Trophoblast cell (in vitro differentiated cells and primary cell): ENCODE measurements at regions not wholly inside any gene's neighbourhood (a gene's known extent, or its start where the extent isn't known, plus 50 kb on each side); places are given as distances from the start of the nearest gene placed in this dataset.

Experiments
- DNase-seq, 2 donors: peaks; one replicate each; pipeline ENCODE4 v3.0.0-alpha.2; 2016
- H2AFZ ChIP-seq: 2 replicates; pipeline ENCODE4 v1.6.1; 2013; ENCODE audit warnings: low read length, moderate library complexity, mild to moderate bottlenecking; ENCODE audit not compliant: insufficient read depth, poor library complexity
- H2AK5ac ChIP-seq: 2 replicates; pipeline ENCODE4 v1.6.1; 2013; ENCODE audit warnings: mild to moderate bottlenecking, low read length
- H2BK120ac ChIP-seq: 2 replicates; pipeline ENCODE4 v1.6.1; 2013; ENCODE audit warnings: low read length, mild to moderate bottlenecking, moderate library complexity; ENCODE audit not compliant: insufficient read depth, poor library complexity
- H2BK12ac ChIP-seq: 2 replicates; pipeline ENCODE4 v1.6.1; 2013; ENCODE audit warnings: mild to moderate bottlenecking, low read length, moderate library complexity
- H2BK5ac ChIP-seq: 2 replicates; pipeline ENCODE4 v1.6.1; 2013; ENCODE audit warnings: low read length, low read depth, moderate library complexity, mild to moderate bottlenecking; ENCODE audit not compliant: poor library complexity
- H3K14ac ChIP-seq: 2 replicates; pipeline ENCODE4 v1.6.1; 2013; ENCODE audit warnings: mild to moderate bottlenecking, low read length
- H3K18ac ChIP-seq: 2 replicates; pipeline ENCODE4 v1.6.1; 2013; ENCODE audit warnings: mild to moderate bottlenecking, low read length
- H3K23ac ChIP-seq: 2 replicates; pipeline ENCODE4 v1.6.1; 2013; ENCODE audit warnings: low read length
- H3K27ac ChIP-seq: 2 replicates; pipeline ENCODE4 v1.5.1; 2013; ENCODE audit warnings: low read depth, mild to moderate bottlenecking, inconsistent platforms, low read length, moderate library complexity
- H3K27me3 ChIP-seq: 2 replicates; pipeline ENCODE4 v1.6.1; 2013; ENCODE audit warnings: inconsistent platforms, mild to moderate bottlenecking, low read length, moderate library complexity; ENCODE audit not compliant: insufficient read depth
- H3K36me3 ChIP-seq, 2 experiments: 1 replicate in 1 of 2; 2 replicates in 1 of 2; pipeline ENCODE4 v1.6.1; 2013; ENCODE audit warnings: low read length in 2 of 2, mild to moderate bottlenecking in 2 of 2, moderate library complexity in 1 of 2; ENCODE audit not compliant: insufficient read depth in 2 of 2, control insufficient read depth in 1 of 2
- H3K4ac ChIP-seq: 2 replicates; pipeline ENCODE4 v1.6.1; 2013; ENCODE audit warnings: low read depth, mild to moderate bottlenecking, low read length, moderate library complexity
- H3K4me1 ChIP-seq, 2 experiments: 1 replicate in 1 of 2; 2 replicates in 1 of 2; pipeline ENCODE4 v1.6.1; 2013; ENCODE audit warnings: low read length in 2 of 2, mild to moderate bottlenecking in 2 of 2, moderate library complexity in 1 of 2; ENCODE audit not compliant: insufficient read depth in 2 of 2, control insufficient read depth in 1 of 2
- H3K4me2 ChIP-seq: 2 replicates; pipeline ENCODE4 v1.6.1; 2013; ENCODE audit warnings: inconsistent platforms, mild to moderate bottlenecking, low read length, moderate library complexity
- H3K4me3 ChIP-seq: 2 replicates; pipeline ENCODE4 v1.5.1; 2013; ENCODE audit warnings: mild to moderate bottlenecking, low read depth, low read length, inconsistent platforms
- H3K79me1 ChIP-seq: one replicate; pipeline ENCODE4 v1.6.1; 2013; ENCODE audit warnings: low read length
- H3K79me2 ChIP-seq: 2 replicates; pipeline ENCODE4 v1.6.1; 2013; ENCODE audit warnings: low read length, mild to moderate bottlenecking; ENCODE audit not compliant: control insufficient read depth, insufficient read depth, poor library complexity
- H3K9ac ChIP-seq: 2 replicates; pipeline ENCODE4 v1.6.1; 2013; ENCODE audit warnings: mild to moderate bottlenecking, low read length
- H3K9me3 ChIP-seq: 2 replicates; pipeline ENCODE4 v1.6.1; 2013; ENCODE audit warnings: low read depth, mild to moderate bottlenecking, control low read depth, inconsistent platforms, low read length; ENCODE audit not compliant: insufficient read depth
- H4K12ac ChIP-seq: 2 replicates; pipeline ENCODE4 v1.6.1; 2013; ENCODE audit warnings: low read depth, mild to moderate bottlenecking, low read length, moderate library complexity
- H4K8ac ChIP-seq: 2 replicates; pipeline ENCODE4 v1.6.1; 2013; ENCODE audit warnings: low read depth, mild to moderate bottlenecking, low read length, moderate library complexity
- H4K91ac ChIP-seq: one replicate; pipeline ENCODE4 v1.6.1; 2013; ENCODE audit warnings: low read depth, mild to moderate bottlenecking, low read length, moderate library complexity
- WGBS: extraction: QIAGEN DNeasy Blood & Tissue Kit; methylation state at CpG from one replicate; pipeline ENCODE4 v1.1.7; 2013; ENCODE audit warnings: missing lambda C conversion rate; ENCODE audit not compliant: insufficient read length, insufficient coverage; ENCODE audit errors: extremely low coverage; 5-methylcytosine and 5-hydroxymethylcytosine counted together

DNA sequence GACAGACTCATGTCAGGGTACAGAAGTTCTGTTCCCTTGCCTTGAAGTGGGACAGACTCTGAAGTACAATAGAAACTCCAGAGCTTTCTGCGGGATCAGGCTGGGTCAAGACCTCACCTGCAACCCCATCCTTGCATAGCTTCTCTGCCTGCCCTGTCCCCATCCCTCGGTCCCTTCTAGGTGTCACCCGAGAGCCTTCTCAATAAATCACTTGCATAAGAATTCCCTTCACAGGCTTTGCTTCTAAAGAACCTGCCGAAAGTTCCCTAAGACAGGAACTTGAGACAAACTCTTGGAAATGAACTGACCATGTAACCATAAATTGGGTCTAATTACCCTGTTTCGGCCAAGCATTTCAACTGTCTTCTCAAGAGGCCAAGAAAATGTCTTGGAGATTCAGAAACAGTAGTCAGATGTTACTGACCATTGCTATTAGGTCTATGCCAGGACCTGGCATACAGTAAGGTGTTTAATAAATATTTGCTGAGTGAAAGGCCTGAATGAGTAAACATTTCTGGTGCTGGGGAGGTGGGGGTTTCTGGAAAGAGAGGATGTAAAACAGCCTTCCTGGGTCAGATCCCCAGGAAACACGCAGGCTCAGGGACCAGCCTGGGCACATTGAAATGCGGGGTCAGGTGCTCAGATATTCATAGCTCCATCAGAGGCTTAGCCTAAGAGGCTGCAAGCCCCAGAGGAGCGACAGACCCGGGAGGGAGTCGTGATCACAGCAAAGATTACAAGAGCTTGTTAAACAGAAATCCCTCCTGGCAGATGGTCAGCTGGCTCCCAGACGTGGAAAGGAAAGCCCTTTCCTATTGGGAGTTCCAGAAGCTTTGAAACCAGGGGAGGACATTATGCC lies 226.2 kb upstream of the LHX5 start:
- H2BK12ac ChIP-seq = no peak overlapping the region
- H2AFZ ChIP-seq = no peak overlapping the region
- no peak overlapping the region for H2BK120ac ChIP-seq
- H3K18ac ChIP-seq = no peak overlapping the region
- H3K79me2 ChIP-seq = no peaks in the 10 kb centered on the region
- no peak overlapping the region for H4K91ac ChIP-seq
- H4K12ac ChIP-seq = no peak overlapping the region
- H4K8ac ChIP-seq = no peak overlapping the region
- no peaks in the 10 kb centered on the region for H3K4me1 ChIP-seq
- no peak overlapping the region for H3K14ac ChIP-seq
- no peak overlapping the region for H2BK5ac ChIP-seq
- H2AK5ac ChIP-seq = no peak overlapping the region
- WGBS = no CpG with 5 or more reads among the region's 11 CpGs
- no peaks in the 10 kb centered on the region for H3K79me1 ChIP-seq
- H3K4me2 ChIP-seq = no peak overlapping the region
- no peak overlapping the region for H3K23ac ChIP-seq
- no peaks in the 10 kb centered on the region for H3K36me3 ChIP-seq
- no peaks in the 10 kb centered on the region for H3K27me3 ChIP-seq
- peak overlapping the region; percentile 41 for H3K4me3 ChIP-seq
- H3K9me3 ChIP-seq = peaks cover 3% of the 10 kb centered on the region
- no peak for DNase-seq
- H3K9ac ChIP-seq = no peak overlapping the region
- H3K4ac ChIP-seq = no peak overlapping the region
- H3K27ac ChIP-seq = no peak overlapping the region

DNA sequence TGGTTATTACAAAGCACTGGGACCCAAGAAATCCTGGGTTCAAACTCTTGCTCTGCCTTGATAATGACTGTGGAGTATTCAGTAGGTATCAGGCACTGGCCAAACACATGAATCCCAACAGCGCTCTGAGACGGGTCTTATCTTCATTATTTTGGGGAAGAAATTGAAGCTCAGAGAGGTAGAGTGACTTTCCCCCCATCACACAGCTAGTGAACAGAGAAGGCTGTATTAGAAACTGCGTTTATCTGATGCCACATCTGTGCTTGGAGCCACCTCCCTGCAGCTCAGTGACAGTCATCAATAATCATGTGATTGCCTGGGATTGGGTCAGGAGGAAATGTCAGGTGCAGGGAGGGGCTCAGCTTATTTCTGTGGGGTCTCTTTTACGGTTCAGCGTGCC lies 225.4 kb upstream of the LHX5 start:
- H3K79me1 ChIP-seq = no peaks in the 10 kb centered on the region
- H2BK12ac ChIP-seq = no peak overlapping the region
- no peaks in the 10 kb centered on the region for H3K4me1 ChIP-seq
- no peak overlapping the region for H2BK120ac ChIP-seq
- H2AFZ ChIP-seq = no peak overlapping the region
- H3K23ac ChIP-seq = no peak overlapping the region
- peak overlapping the region; percentile 41 for H3K4me3 ChIP-seq
- H2AK5ac ChIP-seq = no peak overlapping the region
- no peak overlapping the region for H3K27ac ChIP-seq
- H3K36me3 ChIP-seq = no peaks in the 10 kb centered on the region
- H3K27me3 ChIP-seq = no peaks in the 10 kb centered on the region
- no peak overlapping the region for H4K91ac ChIP-seq
- no peak for DNase-seq
- no peak overlapping the region for H3K18ac ChIP-seq
- H3K14ac ChIP-seq = no peak overlapping the region
- H3K9ac ChIP-seq = no peak overlapping the region
- H3K79me2 ChIP-seq = no peaks in the 10 kb centered on the region
- peaks cover 4% of the 10 kb centered on the region for H3K9me3 ChIP-seq
- no peak overlapping the region for H3K4me2 ChIP-seq
- WGBS = no CpG with 5 or more reads among the region's 5 CpGs
- H2BK5ac ChIP-seq = no peak overlapping the region
- no peak overlapping the region for H3K4ac ChIP-seq
- H4K8ac ChIP-seq = no peak overlapping the region
- no peak overlapping the region for H4K12ac ChIP-seq

DNA sequence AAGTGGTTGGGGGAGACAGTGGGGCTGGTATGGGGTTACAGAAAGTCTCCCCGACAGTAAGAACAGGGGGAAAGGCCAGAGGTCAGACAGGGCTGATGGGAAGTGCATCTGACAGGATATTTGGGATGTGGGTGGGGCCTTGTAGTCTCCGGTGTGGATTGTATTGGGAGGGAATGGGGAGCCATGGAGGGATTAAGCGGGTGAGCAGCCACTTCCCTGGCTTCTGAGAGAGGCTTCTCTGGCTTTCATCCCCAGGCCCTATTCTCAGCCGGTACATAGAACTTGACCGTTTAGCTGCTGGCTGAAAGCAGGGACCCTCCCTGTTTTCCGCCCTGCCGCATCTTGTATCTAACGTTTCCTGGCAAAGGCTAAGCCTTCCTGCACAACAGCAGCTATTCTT lies 222.0 kb upstream of the LHX5 start:
- no peaks in the 10 kb centered on the region for H3K4me1 ChIP-seq

DNA sequence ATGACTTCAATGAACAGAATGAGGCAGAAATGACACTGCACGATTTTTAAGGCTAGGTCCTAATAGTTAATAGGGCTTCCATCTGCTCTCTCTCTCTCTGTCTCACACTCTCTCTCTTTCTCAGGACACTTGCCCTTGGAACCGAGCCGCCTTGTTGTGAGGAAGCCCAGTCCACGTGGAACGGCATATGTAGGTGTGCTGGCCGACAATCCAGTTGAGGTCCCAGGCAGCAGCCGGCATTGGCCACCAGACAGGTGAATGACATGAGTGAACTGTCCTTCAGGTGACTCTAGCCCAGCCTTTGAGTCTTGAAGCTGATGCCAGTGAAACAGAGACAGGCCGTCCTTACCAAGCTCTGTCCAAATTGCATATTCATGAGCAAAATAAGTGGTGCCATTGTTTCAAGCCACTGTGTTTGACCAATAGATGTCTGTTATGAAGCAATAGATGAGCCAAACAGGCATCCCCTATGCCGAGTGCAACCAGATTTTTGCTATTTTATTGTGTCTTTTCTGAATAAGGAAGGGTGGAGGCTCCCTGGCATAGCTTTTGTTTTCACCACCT lies 217.5 kb upstream of the LHX5 start:
- Histone ChIP-seq H3K14ac (no peak overlapping the region), H3K27me3 (no peaks in the 10 kb centered on the region), H3K9me3 (peaks cover 2% of the 10 kb centered on the region), H4K8ac (no peak overlapping the region), H3K23ac (no peak overlapping the region), H2BK12ac (no peak overlapping the region), H3K79me2 (no peaks in the 10 kb centered on the region), H3K18ac (no peak overlapping the region), H3K4me3 (no peak overlapping the region), H2BK120ac (no peak overlapping the region), H2BK5ac (no peak overlapping the region), H3K27ac (no peak overlapping the region), H3K4ac (no peak overlapping the region), H3K4me1 (no peaks in the 10 kb centered on the region), H3K9ac (no peak overlapping the region), H3K36me3 (no peaks in the 10 kb centered on the region), H2AK5ac (no peak overlapping the region), H2AFZ (no peak overlapping the region), H4K12ac (no peak overlapping the region), H4K91ac (no peak overlapping the region), H3K4me2 (no peak overlapping the region), H3K79me1 (no peaks in the 10 kb centered on the region)
- no CpG with 5 or more reads among the region's 9 CpGs for WGBS
- no peak for DNase-seq

More for the DNA sequence above, 222.0 kb upstream of the LHX5 start:
- Histone ChIP-seq H2AK5ac (no peak overlapping the region), H3K4me2 (no peak overlapping the region), H3K27ac (no peak overlapping the region), H3K27me3 (no peaks in the 10 kb centered on the region), H4K12ac (no peak overlapping the region), H3K14ac (no peak overlapping the region), H2BK120ac (no peak overlapping the region), H2AFZ (no peak overlapping the region), H3K79me1 (no peaks in the 10 kb centered on the region), H3K23ac (no peak overlapping the region), H4K8ac (no peak overlapping the region), H3K4ac (no peak overlapping the region), H3K9me3 (peaks cover 2% of the 10 kb centered on the region), H3K18ac (no peak overlapping the region), H4K91ac (no peak overlapping the region), H2BK5ac (no peak overlapping the region), H3K9ac (no peak overlapping the region), H3K4me3 (no peak overlapping the region), H2BK12ac (no peak overlapping the region), H3K36me3 (no peaks in the 10 kb centered on the region), H3K79me2 (no peaks in the 10 kb centered on the region)
- DNase-seq = no peak
- no CpG with 5 or more reads among the region's 8 CpGs for WGBS
